Chondrocyte (in vitro differentiated cells): ENCODE measurements at regions not wholly inside any gene's neighbourhood (a gene's known extent, or its start where the extent isn't known, plus 50 kb on each side); places are given as distances from the start of the nearest gene placed in this dataset.
"Not testable (repeated sequence)": the region's sequence is repeated elsewhere in the genome, so short reads cannot be mapped to it uniquely, and the experiment has no call there.

Source experiments
- DNase-seq: peaks from one replicate; pipeline ENCODE4 v3.0.0; 2021; ENCODE audit warnings: mixed read lengths, low spot score
- H3K27ac Mint-ChIP-seq: one replicate; pipeline ENCODE4 v1.8.0; 2021; ENCODE audit warnings: mild to moderate bottlenecking, moderate library complexity, mixed read lengths; ENCODE audit not compliant: unreplicated experiment
- H3K27me3 Mint-ChIP-seq: 2 replicates; pipeline ENCODE4 v1.8.0; 2021; ENCODE audit warnings: low read depth, mixed read lengths
- H3K36me3 Mint-ChIP-seq: 2 replicates; pipeline ENCODE4 v1.8.0; 2021; ENCODE audit warnings: low read depth, mixed read lengths
- H3K4me1 Mint-ChIP-seq: 2 replicates; pipeline ENCODE4 v1.8.0; 2021; ENCODE audit warnings: low read depth, mild to moderate bottlenecking, mixed read lengths
- H3K4me3 Mint-ChIP-seq: one replicate; pipeline ENCODE4 v1.8.0; 2021; ENCODE audit warnings: mild to moderate bottlenecking, moderate library complexity, mixed read lengths; ENCODE audit not compliant: unreplicated experiment
- H3K9me3 Mint-ChIP-seq: 2 replicates; pipeline ENCODE4 v1.8.0; 2021; ENCODE audit warnings: low read depth, mixed read lengths
- TF ChIP-seq, protein P1 (sequence below): fragments of 200-600 bp; sonication (generic); IDR thresholded peaks from 2 replicates; pipeline ENCODE4 v1.5.0; 2021; ENCODE audit warnings: antibody characterized with exemption, mild to moderate bottlenecking, moderate library complexity

DNA sequence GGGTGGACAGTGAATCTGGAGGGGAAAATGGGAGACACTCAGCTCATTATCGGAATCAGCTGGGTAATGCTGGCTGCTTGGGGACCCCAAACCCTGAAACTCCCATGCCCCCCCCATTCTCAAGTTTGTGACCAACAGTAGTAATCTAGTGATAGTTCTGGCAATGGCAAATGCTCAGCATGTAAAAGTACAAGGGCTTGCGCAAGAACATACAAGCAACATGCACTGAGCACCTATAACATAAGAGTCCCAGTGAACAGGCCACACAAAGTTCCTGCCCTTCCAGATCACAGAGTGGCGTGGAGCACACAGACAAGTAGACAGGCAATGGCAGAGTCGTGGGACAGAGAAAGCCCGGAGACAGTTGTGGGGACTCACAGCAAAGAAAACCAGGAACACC, 407.9 kb downstream of the MED13L start:
- H3K27ac Mint-ChIP-seq: no peak overlapping the region
- no peak overlapping the region for H3K4me3 Mint-ChIP-seq
- H3K9me3 Mint-ChIP-seq: no peaks in the 10 kb centered on the region
- peaks cover 49% of the 10 kb centered on the region for H3K27me3 Mint-ChIP-seq
- no peaks in the 10 kb centered on the region for H3K36me3 Mint-ChIP-seq
- DNase-seq: no peak
- no peaks in the 10 kb centered on the region for H3K4me1 Mint-ChIP-seq
- TF ChIP-seq, protein P1, sequence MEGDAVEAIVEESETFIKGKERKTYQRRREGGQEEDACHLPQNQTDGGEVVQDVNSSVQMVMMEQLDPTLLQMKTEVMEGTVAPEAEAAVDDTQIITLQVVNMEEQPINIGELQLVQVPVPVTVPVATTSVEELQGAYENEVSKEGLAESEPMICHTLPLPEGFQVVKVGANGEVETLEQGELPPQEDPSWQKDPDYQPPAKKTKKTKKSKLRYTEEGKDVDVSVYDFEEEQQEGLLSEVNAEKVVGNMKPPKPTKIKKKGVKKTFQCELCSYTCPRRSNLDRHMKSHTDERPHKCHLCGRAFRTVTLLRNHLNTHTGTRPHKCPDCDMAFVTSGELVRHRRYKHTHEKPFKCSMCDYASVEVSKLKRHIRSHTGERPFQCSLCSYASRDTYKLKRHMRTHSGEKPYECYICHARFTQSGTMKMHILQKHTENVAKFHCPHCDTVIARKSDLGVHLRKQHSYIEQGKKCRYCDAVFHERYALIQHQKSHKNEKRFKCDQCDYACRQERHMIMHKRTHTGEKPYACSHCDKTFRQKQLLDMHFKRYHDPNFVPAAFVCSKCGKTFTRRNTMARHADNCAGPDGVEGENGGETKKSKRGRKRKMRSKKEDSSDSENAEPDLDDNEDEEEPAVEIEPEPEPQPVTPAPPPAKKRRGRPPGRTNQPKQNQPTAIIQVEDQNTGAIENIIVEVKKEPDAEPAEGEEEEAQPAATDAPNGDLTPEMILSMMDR: no peak

DNA sequence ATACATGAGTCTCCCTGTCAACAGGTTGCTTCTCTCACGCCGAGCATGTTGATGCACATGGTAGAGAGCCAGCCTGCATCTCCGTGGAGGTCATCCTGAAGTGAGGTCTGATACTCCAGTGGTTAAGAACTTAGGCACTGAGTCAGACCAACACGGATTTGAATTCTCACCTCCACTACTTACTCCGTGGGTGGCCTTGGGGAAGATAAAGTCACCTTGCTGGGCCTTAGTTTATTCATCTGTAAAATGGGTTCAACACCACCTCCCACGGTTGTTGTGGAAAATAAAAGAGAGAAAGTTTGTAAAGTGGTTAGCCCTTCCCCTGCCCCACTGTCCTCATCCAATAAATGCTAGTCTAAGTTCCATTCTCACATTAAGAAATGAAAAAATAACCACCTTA, 408.9 kb downstream of the MED13L start:
- Mint-ChIP-seq H3K27me3 (peaks cover 45% of the 10 kb centered on the region), H3K4me3 (no peak overlapping the region), H3K36me3 (no peaks in the 10 kb centered on the region), H3K27ac (no peak overlapping the region), H3K9me3 (no peaks in the 10 kb centered on the region), H3K4me1 (no peaks in the 10 kb centered on the region)
- TF ChIP-seq, protein P1: no peak
- DNase-seq: no peak

DNA sequence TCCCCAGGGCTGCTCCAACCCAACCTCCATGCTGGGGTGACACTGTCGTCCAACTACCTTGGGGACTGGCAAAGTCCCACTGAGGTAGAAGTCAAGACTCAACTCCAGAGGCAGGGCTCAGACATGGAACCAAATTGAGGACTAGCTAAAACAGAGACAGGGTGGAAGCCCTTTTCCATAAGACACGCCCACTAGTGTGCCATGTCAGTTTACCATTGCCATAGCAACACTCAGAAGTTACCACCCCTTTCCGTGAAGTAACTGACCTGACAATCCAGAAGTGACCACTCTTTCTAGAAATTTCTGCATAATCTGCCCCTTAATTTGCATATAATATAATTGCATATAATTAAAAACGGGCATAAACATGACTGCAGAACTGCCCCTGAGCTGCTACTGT, 409.6 kb downstream of the MED13L start:
- H3K27ac Mint-ChIP-seq: no peak overlapping the region
- H3K27me3 Mint-ChIP-seq: peaks cover 38% of the 10 kb centered on the region
- H3K9me3 Mint-ChIP-seq: no peaks in the 10 kb centered on the region
- no peaks in the 10 kb centered on the region for H3K36me3 Mint-ChIP-seq
- TF ChIP-seq, protein P1: no peak
- no peaks in the 10 kb centered on the region for H3K4me1 Mint-ChIP-seq
- DNase-seq: no peak
- H3K4me3 Mint-ChIP-seq: no peak overlapping the region

DNA sequence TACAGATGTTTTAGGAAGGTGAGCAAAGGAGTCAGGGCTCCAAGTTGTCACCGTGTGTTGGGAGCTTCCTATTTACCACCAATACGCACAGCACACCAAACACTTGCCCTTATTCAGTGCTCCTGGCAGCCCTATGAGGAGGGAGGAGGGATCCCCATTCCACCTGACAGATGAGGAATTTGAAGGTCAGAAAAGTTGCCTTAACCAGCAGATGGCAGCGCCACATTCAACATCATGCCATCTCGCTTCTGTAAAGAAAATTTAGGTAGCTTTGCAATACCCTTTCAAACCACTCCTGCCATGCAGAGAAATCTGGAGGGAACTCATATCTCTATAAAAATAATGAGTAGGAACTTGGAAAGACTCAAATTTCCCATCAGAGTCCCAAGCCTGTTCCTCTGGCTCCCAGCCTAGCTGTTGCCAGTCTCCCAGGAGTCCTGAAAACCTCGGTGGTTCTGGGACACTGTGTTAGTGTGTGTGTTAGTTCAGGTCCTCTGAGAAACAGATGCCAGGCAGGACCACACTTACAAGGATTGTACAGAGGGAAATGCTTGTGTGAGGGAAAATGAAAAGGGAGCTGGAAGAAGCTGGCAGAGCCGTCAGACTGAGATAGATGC, 410.5 kb downstream of the MED13L start:
- Mint-ChIP-seq H3K4me3 (no peak overlapping the region), H3K9me3 (no peaks in the 10 kb centered on the region), H3K27me3 (peaks cover 37% of the 10 kb centered on the region), H3K27ac (no peak overlapping the region), H3K4me1 (no peaks in the 10 kb centered on the region), H3K36me3 (no peaks in the 10 kb centered on the region)
- no peak for DNase-seq
- TF ChIP-seq, protein P1: peak; percentile 66

DNA sequence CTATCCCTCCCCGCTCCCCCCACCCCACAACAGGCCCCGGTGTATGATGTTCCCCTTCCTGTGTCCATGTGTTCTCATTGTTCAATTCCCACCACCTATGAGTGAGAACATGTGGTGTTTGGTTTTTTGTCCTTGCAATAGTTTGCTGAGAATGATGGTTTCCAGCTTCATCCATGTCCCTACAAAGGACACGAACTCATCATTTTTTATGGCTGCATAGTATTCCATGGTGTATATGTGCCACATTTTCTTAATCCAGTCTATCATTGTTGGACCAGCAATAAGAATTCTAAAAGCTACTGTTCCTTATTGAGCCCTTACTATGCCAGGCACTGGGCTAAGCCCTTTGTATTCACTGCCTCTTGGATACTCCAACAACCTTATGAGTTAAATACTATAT, 411.2 kb downstream of the MED13L start:
- not testable (repeated sequence) for H3K4me1 Mint-ChIP-seq, H3K9me3 Mint-ChIP-seq, H3K27ac Mint-ChIP-seq, H3K36me3 Mint-ChIP-seq, H3K4me3 Mint-ChIP-seq, DNase-seq
- H3K27me3 Mint-ChIP-seq: peaks cover 36% of the 10 kb centered on the region

DNA sequence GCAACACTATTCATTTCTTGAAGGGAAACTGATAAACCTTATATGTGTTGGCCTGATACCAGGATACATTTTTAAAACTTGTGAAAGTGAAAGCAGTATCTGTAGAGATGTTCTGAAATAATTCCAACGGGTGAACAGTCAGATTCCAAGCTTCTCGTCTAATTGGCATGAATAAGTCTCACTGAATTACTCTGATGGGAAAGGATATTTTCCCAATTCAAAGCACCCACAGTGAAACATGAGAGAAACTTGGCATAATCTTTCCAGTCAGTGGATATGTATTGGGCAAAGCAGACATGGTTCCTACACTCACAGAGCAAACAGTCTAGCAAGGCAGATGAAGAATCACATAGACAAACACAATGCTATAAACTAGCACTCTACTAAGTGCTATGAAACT, 413.1 kb downstream of the MED13L start:
- Mint-ChIP-seq H3K27ac (no peak overlapping the region), H3K4me1 (no peaks in the 10 kb centered on the region), H3K9me3 (no peaks in the 10 kb centered on the region), H3K36me3 (peaks cover 2% of the 10 kb centered on the region), H3K4me3 (no peak overlapping the region), H3K27me3 (peaks cover 39% of the 10 kb centered on the region)
- TF ChIP-seq, protein P1: no peak
- DNase-seq: no peak
